Left cardiac atrium (tissue), 4 donors: ENCODE measurements at regions not wholly inside any gene's neighbourhood (a gene's known extent, or its start where the extent isn't known, plus 50 kb on each side); places are given as distances from the start of the nearest gene placed in this dataset.
A peak's percentile ranks its signal among the peaks of the same experiment; 100 is the strongest.

ENCODE experiments used
- ATAC-seq, 2 donors: fragments of 200-7000 bp; cut with Tn5 transposase; one replicate each; pipeline ENCODE4 v1.9.1; 2020; ENCODE audit warnings: mild to moderate bottlenecking in 2 of 2, moderate library complexity in 2 of 2
- DNase-seq: peaks from one replicate; pipeline ENCODE4 v3.0.0-alpha.2; 2020
- intact Hi-C, 2 donors: fragments of 100-400 bp; cut with DNase I; formaldehyde crosslinking; loops; one replicate each; pipeline versions ENCODE4 v1.14.1 to v1.15.1; 2022 to 2023
- donor health status: DM: no; HTN: yes; CAD: no.
- donor health status: DM: no; HTN: yes; CAD: no; lungs with severe emphysema.
- donor health status: DM: yes; HTN: yes; CAD: no.
- donor health status: Dilated cardiomyopathy.

DNA sequence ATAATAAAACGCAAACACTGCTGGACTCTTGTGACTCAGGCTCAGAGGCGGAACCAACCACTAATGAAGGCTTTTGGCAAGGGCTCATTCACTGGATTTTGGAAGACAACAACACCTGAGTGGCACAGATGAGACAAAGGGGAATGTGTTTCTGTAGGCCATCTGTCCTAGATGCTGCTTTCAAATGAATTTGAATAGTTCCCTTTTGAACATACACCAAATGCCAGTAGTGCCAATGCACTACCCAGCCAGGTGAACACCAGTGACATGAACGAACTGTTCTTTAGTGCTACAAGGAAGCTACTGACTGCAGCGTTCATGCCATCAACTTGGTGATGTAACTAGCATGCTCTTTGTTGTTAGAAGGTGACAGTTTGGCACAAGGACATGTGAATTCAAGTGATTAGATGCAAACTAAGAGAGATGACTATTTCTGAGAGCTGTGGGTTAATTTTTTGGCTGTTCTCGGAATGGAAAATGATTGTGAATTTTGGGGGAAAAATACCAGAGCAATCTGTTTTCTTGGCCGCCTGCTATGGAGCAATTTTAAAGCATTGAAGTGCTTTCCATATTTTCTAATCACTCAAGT lies 173.7 kb downstream of the SLC24A2 start:
- intact Hi-C loops, result no loop called here
- DNase-seq (no peak), ATAC-seq (no peak)

- no peak for ATAC-seq
- no peak for DNase-seq
- intact Hi-C loops, result no loop called here
These were observed 174.5 kb downstream of the SLC24A2 start for GRCh38 chr9:19614294-19614693.

DNA sequence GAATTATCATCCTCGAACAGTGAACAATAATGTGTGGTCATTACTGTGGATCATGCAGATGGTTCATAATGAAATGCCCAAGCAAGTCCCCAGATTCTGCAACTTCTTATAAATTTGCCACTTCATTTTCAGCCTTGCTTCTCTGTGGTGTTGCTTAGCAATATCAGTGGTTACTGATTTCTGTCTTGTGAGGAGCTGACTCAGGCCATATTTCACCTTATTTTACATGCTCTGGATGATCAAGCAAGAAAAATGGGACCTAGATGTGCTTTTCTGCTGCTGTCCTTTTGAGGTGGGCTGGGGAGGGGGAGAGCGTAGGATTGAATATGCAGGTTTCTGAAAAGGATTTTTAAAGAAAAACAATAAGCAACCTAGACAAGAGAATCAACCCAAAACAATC lies 188.3 kb downstream of the SLC24A2 start:
- DNase-seq (no peak), ATAC-seq (no peak)
- intact Hi-C loops, result no loop called here

- DNase-seq, result no peak
- intact Hi-C loops, result no loop called here
- ATAC-seq, result no peak
These were observed 189.9 kb downstream of the ACER2 start for GRCh38 chr9:19598722-19599121.

DNA sequence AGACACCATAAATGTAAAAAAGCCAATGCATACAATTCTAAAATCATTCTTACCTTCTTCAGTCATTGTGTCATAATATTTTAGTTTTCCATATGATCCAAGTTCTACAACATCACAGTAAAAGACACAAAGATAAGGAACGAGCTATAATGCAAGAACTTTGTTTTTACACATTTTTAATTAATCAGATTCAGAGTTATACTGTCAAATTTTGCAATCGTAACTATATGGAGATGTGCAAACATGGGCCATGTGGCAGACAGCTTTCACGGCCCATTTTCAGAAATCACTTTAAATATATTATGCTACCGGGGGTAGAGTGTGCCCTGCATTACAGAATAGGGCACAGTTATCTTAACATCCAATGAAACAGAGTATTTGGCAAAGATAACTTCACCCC lies 188.4 kb downstream of the ACER2 start:
- intact Hi-C loops, result no loop called here
- no peak for ATAC-seq
- DNase-seq, result no peak

- ATAC-seq (no peak), DNase-seq (no peak)
- intact Hi-C loops, result no loop called here
These were observed 186.2 kb downstream of the ACER2 start for GRCh38 chr9:19595003-19595402.

DNA sequence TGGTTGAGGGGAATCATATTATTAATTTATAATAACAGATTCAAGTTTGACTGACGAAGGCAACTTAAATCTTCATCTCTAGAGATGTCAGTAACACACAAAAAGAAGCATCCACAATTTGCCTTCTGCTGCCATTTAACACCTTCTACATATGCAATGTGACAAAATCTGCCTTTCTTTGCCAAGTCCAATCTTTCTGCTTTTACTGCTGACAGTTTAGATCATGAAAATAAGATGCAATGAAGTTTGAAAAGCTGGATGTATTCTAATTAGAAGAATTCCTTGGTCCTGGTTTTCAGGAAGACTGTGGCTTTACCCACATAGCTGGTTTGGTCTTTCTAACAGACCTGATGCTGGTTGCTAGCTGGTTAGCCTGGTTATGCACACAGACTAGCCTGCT lies 178.9 kb downstream of the ACER2 start:
- DNase-seq (no peak), ATAC-seq (no peak)
- intact Hi-C loops, result no loop called here

DNA sequence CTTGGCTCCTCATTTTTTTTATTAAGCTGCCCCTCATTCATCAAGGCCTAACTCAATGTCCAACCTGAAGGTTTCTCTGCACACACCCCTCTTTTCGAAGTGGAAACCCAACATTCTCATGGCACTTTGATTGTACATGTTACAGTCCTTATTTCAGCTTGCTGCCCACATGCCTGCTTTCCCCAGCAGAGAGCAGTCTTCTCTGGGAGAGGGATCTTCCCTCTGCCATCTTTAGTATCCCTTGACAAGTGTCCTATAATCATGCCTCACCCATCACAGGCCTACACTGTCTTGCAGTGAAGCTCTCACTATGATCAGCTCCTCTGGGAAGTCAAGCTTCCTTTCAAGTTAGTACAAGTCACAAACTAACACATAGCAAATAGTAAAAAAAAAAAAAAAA lies 175.1 kb downstream of the ACER2 start:
- DNase-seq, result no peak
- ATAC-seq, result no peak
- intact Hi-C loops, result no loop called here

- intact Hi-C loops, result no loop called here
- DNase-seq (no peak), ATAC-seq (no peak)
These were observed 168.6 kb downstream of the ACER2 start for GRCh38 chr9:19577411-19577810.

DNA sequence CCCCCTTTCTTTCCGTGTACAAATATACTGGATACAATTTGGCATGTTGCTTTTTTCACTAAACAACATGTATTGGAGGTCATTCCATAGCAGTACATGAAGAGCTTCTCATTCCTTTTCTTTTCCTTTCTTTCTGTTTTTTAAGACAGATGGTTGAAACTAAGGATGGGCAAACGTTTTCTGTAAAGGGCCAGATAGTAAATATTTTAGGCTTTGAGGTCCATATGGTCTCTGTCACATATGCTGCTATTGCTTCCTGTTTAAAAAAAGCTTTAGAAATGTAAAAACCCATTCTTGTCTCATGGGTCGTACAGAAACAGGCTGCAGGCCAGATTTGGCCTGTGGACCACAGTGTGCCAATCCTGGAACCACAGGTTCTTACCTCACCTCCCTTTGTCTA lies 160.1 kb downstream of the ACER2 start:
- DNase-seq (no peak), ATAC-seq (no peak)
- intact Hi-C loops, result no loop called here

- ATAC-seq, result no peak
- DNase-seq, result no peak
- intact Hi-C loops, result no loop called here
These were observed 155.7 kb downstream of the ACER2 start for GRCh38 chr9:19564396-19565061.

GRCh38 chr9:19555214-19555613 lies 146.4 kb downstream of the ACER2 start:
- ATAC-seq (no peak), DNase-seq (no peak)
- intact Hi-C loops, result no loop called here

GRCh38 chr9:19554529-19554928 lies 145.7 kb downstream of the ACER2 start:
- DNase-seq, result no peak
- ATAC-seq, result no peak
- intact Hi-C loops, result no loop called here

DNA sequence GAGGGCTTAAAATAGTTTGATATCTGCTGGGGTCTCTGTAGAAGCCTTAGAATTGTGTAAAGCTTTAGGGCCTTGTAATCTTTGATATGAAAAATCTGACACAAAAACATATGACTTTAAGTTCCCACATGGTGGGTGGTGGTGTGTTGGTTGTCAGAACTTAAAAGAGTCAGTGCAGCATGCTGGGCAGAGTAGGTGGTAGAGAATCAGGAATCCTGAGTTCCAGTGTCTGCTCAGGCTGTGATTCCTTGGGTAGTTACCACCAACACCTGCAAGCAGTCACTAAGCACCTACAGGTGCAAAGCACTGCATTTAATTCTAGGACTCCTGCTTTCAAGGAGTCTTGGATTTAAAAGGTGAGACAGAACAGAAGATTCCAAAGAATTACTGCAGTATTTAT lies 144.6 kb downstream of the ACER2 start:
- intact Hi-C loops, result no loop called here
- DNase-seq (no peak), ATAC-seq (no peak)

GRCh38 chr9:19552282-19553105 lies 143.7 kb downstream of the ACER2 start:
- intact Hi-C loops, result no loop called here
- ATAC-seq, result no peak
- no peak for DNase-seq

DNA sequence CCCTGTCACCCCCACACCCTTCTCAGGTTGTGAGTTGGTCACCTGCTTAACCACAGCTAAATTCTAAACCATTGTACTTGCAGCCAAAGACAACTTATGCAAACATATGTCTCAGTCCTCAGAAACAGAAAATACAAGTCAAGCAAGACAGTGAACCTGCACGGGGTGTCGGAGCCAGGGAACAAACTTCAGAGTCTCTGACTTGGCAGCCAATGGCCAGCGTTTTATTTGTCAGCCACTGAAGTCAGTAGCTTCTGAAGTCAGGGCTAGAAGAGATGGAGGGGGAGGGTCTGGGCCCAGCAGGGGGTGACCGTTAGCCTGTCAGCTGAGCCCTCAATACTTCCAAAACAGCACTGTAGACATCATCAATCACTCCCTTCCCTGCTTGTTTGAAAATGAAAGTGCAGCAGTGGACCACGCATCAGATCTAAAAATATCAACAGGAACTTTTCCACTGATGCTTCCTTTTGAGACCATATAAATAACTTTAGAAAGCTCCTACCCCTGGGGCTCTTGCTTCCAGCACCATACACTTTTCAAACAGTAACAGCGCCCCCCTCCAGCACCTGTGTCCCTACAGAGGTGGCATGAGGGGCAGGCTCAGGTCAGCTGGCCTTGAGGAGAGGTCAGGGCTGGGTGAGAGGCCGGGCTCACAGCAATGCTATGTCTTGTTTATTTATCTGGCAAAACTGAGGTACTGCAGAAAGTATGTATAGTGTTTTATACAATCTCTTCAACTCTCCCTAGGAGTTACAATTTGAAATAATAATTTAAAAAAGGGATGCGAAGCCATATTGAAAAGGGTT lies 142.5 kb downstream of the ACER2 start:
- ATAC-seq (no peak), DNase-seq (no peak)
- intact Hi-C loops, result no loop called here

DNA sequence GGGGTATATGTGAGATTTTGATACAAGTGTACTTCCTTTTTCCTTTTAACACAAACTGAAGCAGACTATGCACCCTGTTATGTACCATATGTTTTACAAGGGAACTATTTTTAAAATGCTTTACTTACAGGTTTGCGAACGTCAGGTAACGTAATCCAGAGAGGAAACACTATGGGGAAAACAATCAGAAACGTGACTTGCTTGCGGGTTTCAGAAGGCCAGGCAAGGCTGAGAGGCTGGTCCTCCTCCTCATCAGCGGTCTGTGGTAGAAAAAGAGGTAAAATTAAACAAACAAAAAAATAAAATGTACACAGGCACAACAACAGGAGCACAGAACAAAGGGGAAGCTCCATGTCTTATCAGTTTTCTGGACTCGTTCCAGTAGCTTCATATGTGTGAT lies 141.2 kb downstream of the ACER2 start:
- ATAC-seq, result no peak
- intact Hi-C loops, result no loop called here
- no peak for DNase-seq

DNA sequence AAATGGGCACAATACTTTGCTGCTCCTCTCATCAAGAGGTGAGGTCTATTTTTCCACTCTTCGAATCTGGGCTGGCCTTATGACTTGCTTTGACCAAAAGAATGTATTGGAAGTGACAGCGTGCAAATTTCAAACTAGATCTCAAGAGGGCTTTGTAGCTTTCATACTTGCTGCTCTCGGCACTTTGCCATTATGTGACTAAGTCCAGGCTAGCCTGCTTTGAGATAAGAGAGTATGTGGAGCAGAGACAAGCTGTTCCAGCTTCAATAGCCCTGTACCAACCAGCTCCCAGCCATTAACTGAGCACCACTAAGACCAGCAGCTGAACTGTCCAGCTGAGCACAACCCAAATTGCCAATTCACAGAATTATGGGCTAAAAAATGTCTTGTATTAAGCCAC lies 124.6 kb downstream of the ACER2 start:
- DNase-seq, result no peak
- intact Hi-C loops, result no loop called here
- ATAC-seq, result peak in 1 of 2 donors; percentile 74

- no peak for ATAC-seq
- DNase-seq, result no peak
- intact Hi-C loops, result no loop called here
These were observed 118.9 kb downstream of the ACER2 start for GRCh38 chr9:19527663-19528062.

- intact Hi-C loops, result no loop called here
- DNase-seq (no peak), ATAC-seq (no peak)
These were observed 113.7 kb downstream of the ACER2 start for GRCh38 chr9:19522558-19522957.
